Retina (tissue), 1 donor: ENCODE measurements at regions not wholly inside any gene's neighbourhood (a gene's known extent, or its start where the extent isn't known, plus 50 kb on each side); places are given as distances from the start of the nearest gene placed in this dataset.

ENCODE experiments used
- DNase-seq: peaks from one replicate; pipeline ENCODE4 v3.0.0-alpha.2; 2016

DNA sequence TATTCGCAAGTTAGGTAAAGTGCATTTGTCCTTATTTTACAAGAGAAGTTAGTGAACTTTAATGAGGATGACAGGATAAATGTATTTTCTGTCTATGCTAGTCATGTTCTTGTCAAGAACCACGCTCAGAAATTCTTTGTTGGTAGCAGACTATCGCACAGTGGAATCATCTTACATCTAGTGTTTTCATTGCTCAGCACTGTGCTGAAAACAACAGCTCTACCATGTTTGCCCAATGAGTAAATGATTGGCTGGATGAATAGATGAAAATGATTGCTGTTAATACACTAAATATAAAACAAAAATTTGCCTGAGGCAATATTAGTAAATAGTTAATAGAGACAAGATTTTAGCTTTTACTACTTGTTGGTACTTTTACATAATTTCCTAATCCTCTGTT lies 265.3 kb upstream of the GOLIM4 start:
- no peak for DNase-seq

DNA sequence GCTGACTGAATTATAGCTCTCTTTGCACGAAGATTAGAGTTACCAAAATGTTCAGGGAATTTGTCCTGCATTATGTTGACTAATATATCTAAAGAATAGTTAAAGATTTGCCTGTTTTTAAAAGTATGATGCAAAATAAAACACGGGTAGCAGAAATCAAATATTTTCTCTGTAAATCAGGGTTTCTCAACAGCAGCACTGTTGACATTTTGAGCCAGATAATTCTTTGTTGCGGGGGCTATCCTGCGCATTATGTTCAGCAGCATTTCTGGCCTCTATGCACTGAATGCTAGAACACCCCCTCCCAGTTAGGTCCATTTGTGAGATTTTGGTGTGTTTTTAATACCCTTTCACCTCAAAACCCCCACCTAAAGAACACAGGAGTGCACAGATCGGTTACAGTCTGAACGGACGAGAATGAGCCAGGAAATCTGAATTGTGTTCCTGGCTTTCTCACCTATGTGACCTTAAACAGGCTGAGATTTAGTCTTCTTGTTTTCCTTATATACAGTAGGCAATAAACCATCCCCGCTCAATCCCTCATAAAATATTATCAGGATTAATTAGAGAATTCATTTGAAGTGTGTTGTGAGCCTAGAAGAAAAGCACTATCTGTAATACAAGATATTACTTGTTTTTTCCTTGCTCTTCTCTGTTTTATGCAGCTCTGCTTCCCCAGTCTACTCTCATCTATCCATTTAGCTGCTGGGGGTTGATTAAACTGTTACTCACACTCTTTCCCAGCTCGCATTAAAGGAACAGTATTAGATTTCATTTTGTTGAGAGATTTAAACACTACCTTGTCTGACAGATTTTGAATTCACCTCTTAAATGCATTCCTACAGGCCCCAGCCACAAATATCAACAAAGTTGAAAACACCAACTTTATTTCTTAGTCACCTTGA lies 247.5 kb upstream of the GOLIM4 start:
- DNase-seq: peak; percentile 33

DNA sequence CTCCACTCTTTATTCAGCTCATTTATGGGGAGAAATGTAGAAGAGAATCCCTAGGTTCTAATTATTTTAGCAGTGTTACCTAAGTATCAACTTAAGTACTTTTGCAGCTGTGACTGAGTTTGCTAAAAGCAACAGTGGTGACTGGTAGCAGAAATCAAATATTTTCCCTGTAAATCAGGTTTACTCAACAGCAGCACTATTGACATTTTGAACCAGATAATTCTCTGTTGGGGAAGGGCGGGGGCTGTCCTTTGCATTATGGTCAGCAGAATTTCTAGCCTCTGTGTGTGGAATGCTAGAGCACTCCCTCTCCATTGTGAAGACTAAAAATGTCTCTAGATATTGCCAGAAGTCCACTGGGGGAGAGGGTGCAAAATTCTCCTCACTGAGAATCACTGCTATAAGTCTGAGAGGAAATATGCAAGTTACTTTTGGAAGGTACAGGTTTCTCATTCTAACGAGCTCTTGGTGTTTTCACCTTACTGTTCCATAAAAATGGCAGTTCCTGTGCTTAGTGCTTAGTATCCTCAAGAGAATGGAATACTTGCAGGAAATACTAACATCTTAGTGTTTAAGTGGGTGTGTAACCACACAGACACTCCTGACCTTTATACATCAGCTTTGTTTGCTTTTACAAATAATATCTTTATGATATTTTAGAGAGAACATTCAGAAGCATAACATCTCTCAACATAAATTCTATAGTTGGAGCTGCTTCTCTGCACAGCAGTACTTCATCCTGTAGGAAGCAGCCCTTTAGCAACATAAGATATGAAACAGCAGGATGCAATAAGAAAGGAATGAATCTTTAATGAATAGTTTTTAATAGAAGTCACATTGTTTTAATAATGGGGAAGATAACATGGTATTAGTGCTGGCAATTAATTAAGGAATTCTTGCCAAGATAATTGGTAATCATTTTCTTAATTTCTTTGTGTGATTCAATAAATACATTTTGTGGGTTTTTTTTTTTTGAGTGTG lies 246.5 kb upstream of the GOLIM4 start:
- peak; percentile 46 for DNase-seq

DNA sequence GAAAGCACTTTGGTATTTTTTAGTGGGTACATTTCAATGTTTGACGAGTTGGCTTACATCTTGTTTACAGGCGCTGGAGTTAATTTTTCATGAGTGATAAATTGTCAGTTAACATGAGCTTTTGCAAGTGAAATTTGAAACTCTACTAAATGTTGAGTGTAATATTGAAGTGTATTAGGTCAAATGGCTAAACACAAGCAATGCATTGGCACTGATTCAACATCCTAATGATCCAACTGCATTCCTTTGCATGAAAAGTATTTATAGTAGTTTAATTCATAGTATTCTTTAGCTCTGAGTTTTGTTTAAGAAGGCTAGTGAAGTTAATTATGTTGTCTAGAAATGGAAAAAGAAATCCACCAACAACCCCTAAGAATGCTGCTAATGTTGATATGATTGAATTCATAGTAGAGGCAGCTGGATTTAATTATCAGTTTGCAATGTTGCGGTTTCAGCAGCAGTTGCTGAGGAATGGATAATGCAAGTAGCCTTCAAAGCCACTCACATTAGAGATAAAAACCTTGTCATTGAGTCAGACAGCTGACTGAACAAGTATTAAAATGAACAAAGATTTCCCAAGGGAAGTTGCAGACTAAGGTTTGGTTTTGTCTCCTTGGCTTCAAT lies 245.6 kb upstream of the GOLIM4 start:
- peak; percentile 23 for DNase-seq

DNA sequence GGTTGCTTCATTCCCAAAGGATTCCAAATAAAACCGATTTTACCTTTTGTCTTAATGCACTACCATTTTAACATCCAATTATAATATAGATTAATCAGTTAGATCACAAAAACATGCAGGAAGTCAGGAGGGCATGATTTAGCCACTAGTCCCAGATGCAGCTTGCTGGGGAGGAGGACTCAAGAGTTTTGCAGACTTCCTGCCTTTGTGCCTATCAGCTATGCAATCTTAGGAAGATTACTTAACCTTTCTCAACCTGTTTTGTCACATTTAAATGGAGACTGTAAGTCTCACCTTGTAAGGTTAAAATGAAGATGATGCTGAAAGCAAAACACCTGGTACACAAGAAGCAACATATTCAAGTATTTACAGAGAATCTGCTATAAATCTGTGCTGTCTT lies 242.4 kb upstream of the GOLIM4 start:
- DNase-seq: no peak

DNA sequence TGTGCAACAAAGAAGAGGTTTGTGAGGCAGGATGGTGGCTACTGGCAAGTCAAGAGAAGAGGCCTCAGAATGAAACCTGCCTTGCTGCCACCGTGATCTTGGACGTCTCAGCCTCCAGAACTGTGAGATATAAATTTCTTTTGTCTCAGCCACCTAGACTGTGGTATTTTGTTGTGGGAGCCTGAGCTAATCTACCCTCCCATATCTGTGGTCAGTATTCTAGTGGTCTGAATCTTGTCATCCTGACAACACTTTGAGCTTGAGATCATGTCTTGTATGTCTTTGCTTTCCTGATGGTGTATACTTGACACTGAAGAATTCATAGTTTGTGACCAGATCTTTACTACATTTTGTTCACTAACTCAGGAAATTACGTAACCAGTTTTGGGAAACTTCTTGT lies 240.6 kb upstream of the GOLIM4 start:
- no peak for DNase-seq

DNA sequence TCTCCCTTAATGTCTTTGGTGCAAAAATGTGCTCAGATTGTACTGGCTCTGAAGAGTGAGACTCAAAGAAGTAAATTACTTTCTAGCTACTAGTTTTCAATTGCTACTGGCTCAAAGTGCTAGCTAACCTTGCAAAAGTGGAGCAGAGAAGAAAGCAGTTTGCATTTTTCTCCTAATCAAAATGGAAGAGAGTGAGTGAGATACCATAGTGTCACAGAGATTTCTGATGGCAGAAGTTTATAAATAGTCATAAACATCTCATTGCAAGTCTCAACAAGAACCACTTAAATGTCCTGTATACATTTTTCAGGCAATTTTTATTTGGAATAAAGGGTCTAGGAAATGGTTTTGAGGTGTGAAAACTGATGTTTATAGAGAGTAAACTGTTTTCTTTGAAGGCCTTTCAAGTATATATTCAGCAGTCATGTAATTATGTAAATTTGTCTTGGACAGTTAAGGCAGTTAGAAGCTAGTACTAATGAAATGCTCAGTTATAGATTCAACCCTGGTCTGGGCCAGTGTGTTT lies 237.7 kb upstream of the GOLIM4 start:
- DNase-seq: no peak

DNA sequence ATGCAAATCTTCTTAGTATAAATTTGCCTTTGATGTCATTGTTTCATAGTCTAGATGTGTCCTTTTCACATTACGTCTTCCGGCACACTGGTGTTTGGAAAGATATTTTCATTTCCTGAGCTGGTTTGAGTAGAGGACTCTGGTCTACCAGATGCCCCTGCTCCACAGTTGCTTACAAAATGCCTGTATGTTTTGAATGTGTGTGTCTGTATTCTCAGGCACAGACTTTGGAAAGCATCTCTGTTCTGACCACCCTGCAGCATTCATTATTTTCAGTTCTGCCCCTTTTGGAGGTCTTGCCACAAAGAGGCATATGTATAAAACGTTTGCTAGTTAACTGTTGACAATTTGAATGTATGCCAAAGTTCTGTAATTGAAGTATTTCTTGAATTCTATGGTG lies 236.0 kb upstream of the GOLIM4 start:
- no peak for DNase-seq

DNA sequence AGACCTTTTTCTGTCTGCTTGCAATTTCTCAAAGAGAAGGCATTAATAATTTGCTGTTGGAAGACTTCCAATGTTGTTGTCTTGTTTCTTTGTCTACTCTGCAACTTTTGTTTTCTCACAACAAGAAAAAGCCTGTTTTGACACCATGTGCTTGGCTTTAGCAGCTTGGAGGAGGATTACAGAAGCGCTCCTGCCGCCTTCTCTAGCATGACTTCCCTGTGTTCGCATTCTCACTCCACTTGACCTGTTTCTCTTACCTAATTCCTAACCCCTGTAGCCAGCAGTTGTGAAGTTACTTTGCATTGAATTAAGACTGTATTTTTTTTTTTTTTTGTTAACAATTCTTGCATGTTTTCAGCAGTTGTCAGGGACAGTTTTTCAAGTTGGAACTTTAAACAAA lies 235.3 kb upstream of the GOLIM4 start:
- DNase-seq: no peak

DNA sequence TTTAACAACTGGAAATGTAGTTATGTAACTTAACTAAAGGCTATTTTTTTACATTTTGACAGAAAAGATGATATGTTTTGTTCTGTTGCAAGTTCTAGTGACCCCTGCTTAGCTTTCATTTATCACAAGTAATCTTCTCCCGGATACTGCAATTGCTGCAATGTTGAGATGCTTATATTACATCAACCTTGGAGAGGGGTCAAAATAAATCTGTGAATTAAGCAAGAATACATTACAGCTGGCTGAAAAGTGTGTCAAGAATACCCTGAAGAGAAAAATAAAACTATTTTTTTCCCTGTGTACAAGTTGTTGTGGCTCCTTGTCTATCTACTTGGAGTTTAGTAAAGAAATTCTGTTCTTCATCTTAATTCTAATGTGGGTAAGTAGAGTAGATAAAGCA lies 232.1 kb upstream of the GOLIM4 start:
- no peak for DNase-seq

DNA sequence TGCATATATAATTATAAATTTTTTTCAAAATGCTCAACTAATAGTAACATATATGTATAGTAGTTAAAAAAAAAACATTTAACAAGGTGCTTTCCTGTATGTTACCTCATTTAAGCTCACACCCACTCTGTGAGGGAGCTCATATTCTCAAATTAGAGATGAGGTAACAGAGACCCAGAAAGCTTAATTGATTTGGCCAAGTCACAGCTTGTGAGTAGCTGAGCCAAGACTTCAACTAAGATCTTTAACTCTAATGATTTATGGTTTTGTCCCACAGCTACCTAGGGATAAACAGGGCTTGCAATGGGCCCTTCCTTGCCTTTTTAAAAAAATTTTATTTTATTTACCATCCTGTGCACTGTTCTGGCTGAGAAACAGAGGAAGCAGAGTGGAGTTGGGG lies 230.0 kb upstream of the GOLIM4 start:
- DNase-seq: no peak

DNA sequence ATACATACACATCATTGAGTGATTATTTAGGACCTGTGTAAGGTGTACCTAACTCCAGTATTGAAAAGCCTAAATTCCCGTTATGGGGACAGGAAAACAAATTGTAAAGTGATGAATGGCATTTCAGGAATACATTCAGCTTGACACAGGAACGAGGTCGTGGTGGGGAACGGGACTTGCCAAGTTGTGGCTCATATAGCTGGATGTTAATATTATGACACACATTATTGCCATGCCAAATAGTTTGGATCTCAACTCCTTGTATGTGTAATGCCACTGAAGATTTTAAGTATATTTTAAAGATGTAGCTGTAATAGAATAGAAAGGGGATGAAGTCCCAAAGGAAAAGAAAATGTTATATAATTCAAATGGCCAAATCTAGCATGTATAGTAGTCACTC lies 227.2 kb upstream of the GOLIM4 start:
- no peak for DNase-seq

DNA sequence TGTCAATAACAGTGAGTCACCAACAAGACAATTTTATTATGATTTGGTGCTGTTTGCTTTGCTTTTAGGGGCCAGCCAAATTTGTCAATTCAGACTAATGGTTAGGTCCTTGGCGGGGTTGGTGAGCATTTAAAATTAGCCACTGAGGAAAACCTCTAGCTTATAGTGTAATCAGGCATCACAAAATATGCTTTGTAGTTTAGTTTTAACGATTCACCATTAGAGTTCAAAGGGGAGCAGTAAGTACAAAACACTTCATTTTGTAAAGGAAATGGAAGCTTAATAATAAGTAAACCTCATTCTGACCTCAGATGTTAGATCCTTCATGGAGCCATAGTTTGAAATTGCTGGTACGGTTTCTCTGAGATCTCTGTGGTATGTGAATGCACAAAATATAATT lies 218.4 kb upstream of the GOLIM4 start:
- no peak for DNase-seq

DNA sequence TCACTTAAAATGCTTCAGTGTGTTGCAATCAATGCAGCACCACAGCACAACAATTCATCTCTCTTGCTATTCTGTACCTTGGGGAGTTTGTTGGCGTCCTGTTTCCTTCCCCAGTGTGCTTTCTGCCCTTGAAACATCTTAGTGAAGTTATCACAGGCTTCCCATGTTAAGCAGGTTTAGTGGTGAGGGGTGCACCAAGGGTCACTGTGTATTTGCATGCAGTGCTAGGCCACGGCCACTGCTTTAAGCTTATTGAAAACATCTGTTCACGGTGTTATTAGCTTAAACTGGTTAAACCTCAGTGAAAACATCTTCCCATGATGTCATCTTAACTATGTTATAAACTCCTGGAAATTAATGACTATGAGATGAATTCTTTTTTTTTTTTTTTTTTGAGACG lies 217.3 kb upstream of the GOLIM4 start:
- DNase-seq: no peak

DNA sequence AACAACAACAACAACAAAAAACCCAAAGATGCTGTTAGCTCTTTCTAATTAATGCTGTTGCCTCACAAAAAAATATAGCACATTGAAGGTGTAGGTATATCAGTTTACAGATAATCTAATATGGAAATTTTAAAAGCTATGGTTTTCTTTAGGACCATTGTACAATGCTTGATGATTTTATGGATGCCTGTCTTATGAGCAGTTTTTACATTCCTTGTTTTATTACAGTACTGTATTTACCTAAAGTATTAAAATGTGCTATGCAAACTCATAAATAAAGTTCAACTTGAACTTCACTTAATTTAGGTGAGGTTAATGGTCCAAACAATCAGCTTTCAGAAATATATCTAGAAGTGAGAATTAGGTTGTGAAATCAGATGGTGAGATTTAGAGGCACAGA lies 212.2 kb upstream of the GOLIM4 start:
- DNase-seq: no peak

DNA sequence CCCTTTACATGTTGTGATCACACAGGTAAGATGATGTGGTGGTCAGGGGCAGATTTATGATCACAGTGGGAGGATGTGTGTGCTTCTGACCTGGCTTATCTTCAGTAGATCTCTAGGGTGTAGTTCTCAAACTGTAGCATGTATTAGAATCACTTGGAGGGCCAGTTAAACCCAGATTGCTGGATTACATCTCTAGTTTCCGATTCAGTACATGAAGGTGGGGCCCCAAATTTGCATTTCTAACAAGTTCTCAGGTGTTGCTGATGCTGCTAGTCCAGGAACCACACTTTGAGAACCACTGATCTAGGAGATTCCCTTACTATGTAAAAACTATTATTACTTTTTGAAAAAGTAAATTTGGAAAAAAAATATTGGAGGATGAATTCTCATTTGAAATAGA lies 199.3 kb upstream of the GOLIM4 start:
- DNase-seq: no peak

DNA sequence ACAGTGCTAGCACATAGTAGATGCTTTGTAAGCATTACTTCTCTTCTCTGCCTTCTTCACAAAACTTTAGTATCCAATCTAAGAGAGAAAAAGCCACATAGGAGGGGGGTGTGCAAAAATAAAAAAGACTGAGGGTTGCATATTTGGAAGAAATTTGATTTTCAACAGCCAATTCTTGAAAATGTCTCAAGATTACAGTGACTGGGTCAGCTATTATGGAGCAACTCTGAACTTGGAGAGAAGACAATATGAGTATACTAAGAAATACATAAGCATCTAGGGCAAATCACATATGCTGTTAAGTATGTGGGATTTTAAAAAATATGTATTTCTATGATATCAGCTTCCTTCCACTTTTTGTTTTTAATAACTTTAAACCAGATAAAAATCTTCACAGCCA lies 196.6 kb upstream of the GOLIM4 start:
- no peak for DNase-seq

DNA sequence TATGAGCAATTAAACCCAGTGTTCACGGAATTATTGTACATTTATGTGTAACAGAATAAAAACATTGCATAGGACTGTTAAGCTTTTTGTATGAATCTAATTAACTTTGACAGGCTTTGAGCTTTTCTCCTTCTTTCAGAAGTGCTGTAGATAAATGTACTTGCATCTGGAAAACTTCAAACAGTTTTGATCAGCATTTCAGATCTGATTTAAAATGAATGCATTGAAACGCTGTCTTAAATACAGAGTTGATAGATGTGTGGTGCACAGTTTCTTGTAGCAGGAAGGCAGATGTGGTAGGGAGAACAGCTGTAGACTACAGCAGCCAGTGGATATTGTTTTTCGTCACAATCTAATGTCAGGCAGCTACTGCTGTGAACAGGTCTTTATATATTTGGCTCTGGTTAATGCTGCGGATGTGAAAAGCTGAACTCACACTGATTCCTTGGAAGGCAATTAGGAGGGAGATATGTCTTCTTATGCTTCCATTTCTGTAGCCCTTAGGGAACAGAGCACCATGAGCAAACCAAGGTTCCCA lies 193.8 kb upstream of the GOLIM4 start:
- peak; percentile 30 for DNase-seq

DNA sequence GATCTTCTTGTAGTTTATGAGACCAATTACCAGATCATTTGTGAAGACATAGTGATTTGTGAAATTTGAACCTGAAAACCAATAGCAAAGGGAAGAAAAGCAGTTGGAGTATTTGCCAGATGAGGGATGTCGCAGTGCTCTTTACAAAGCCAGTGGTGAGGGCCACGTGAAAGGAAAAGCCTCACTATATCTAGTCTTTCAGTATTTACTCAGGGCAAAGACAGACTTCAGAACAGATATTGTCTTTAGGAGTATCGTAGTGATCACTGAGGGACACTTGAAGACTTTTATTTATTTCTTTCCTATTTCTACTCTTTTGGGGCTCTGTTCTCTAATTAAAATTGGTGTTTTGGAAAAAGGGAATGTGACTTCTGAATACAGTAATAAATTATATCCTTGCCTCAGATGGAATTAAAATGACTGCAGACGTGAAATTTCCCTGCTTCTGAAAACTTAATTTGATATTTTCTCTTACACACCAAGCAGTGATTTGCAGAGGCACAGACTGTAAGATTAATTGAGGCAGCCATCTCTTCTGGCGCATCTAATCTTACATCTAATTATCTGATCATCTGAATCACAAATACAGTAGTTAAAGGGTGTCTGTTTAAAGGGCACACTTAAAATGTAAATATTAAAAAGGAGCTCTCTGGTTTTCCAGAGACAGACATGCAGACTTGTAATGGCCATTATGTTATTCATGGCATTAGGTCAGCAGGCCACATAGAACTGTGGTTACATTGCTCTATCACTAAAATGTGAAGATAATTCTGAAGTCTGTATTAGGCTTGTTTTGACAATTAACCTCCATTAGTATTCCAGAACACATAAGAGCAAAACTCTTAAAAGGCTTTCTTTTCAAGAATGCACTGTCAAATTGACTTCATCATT lies 193.0 kb upstream of the GOLIM4 start:
- peak; percentile 12 for DNase-seq

DNA sequence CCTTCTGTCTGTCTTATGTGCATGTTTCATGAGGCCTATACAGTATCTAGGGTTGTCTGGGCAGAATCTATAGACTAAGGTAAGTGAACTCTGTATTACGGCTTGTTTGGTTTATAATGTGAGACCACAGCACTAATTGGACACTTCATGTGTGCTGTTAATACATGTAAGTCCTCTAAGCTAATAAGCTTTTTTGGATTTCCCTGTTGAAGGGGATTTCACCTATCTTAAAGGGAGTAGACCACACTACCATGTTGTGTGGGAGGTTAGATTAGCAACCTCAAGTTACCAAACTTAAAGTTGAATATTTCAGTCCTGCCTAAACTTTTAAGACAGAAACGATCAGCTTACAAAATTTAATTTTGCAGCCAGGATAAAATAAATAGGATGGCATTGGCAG lies 189.8 kb upstream of the GOLIM4 start:
- DNase-seq: no peak

DNA sequence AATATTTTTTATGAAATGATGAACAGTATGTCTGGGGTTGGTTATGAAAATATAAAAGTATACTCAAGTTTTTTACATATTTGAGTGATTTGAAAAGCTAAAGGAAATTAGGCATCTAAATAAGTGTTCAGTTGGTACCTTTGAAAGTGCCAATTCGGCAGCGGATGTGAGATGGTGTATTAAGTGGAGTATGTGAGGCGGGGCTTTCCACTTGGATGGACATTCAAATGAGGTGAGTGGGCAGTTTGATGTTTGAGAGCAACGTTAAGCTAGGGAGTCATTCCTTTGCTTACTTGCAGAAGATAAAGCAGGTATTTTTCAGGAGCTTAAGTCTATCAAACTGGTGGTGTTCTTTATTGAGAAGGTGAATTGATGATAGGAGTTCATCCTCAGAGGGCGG lies 189.0 kb upstream of the GOLIM4 start:
- no peak for DNase-seq

DNA sequence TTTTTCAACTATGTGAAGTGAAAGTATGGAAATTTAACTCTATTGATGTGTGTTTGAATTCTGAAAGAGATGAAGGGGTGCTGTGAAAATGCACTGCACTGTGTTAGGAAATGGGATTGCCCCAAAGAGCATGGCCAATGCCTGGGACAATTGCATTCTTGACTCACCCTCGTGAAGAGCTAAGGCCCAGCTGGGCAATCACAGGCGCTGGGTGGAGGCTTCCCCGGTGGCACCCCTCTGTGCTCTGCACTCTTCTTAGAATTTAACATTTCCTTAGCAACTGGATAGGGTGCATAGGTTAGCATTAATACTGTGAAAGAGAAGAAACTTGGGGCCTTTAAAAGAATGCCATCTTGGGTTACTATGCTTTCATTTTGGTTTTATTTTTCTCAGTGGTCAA lies 179.9 kb upstream of the GOLIM4 start:
- DNase-seq: no peak
